HepG2 (cell line): ENCODE measurements at regions not wholly inside any gene's neighbourhood (a gene's known extent, or its start where the extent isn't known, plus 50 kb on each side); places are given as distances from the start of the nearest gene placed in this dataset.

Experiments used
- NR2C2 ChIP-seq: sonication (generic); formaldehyde crosslinking; IDR thresholded peaks from 2 replicates; pipeline ENCODE4 v1.4.0; 2020; ENCODE audit warnings: missing genetic modification reagents, mild to moderate bottlenecking, moderate library complexity, borderline replicate concordance
- ZNF816 ChIP-seq: sonication (generic); formaldehyde crosslinking; IDR thresholded peaks from 2 replicates; pipeline ENCODE4 v1.8.0; 2022; ENCODE audit warnings: missing genetic modification reagents, mild to moderate bottlenecking, borderline replicate concordance
- ZSCAN29 ChIP-seq: sonication (generic); formaldehyde crosslinking; conservative IDR thresholded peaks from 2 replicates; pipeline ENCODE4 v1.4.0; 2020; ENCODE audit warnings: mild to moderate bottlenecking, missing genetic modification reagents

- TF ChIP-seq ZSCAN29 (CRISPR knock-in tag) = no peak
- TF ChIP-seq NR2C2 (CRISPR knock-in tag) = no peak
- TF ChIP-seq ZNF816 (CRISPR knock-in tag) = no peak
These were observed 612.4 kb downstream of the TNS3 start for GRCh38 chr7:46969303-46970130.
